ENCODE measurements at regions not wholly inside any gene's neighbourhood (a gene's known extent, or its start where the extent isn't known, plus 50 kb on each side); places are given as distances from the start of the nearest gene placed in this dataset.

- Mint-ChIP-seq H3K27me3 (ENCODE audit: unreplicated experiment) (peaks cover 1% of the 10 kb centered on the region), H3K4me1 (ENCODE audit: unreplicated experiment) (no peaks in the 10 kb centered on the region), H3K9me3 (ENCODE audit: unreplicated experiment) (peaks cover 9% of the 10 kb centered on the region), H3K27ac (ENCODE audit: unreplicated experiment) (no peak overlapping the region), H3K4me3 (ENCODE audit: unreplicated experiment) (no peak overlapping the region), H3K36me3 (ENCODE audit: low read depth, unreplicated experiment) (no peaks in the 10 kb centered on the region)
- no peak for DNase-seq (ENCODE audit: low spot score)
- TF ChIP-seq CTCF (IDR thresholded peaks at IDR 0.05; ENCODE audit: unreplicated experiment), result no peak
Observed at GRCh38 chr3:5384557-5385236, 197.2 kb downstream of the EDEM1 start.

- Mint-ChIP-seq H3K27ac (ENCODE audit: unreplicated experiment) (no peak overlapping the region), H3K9me3 (ENCODE audit: unreplicated experiment) (peaks cover 5% of the 10 kb centered on the region), H3K27me3 (ENCODE audit: unreplicated experiment) (no peaks in the 10 kb centered on the region), H3K36me3 (ENCODE audit: low read depth, unreplicated experiment) (no peaks in the 10 kb centered on the region), H3K4me1 (ENCODE audit: unreplicated experiment) (no peaks in the 10 kb centered on the region), H3K4me3 (ENCODE audit: unreplicated experiment) (no peak overlapping the region)
- no peak for DNase-seq (ENCODE audit: low spot score)
- TF ChIP-seq CTCF (IDR thresholded peaks at IDR 0.05; ENCODE audit: unreplicated experiment), result no peak
Observed at GRCh38 chr3:5388091-5388490, 200.6 kb downstream of the EDEM1 start.

GRCh38 chr3:5389057-5389456, 201.6 kb downstream of the EDEM1 start:
- Mint-ChIP-seq H3K36me3 (ENCODE audit: low read depth, unreplicated experiment) (no peaks in the 10 kb centered on the region), H3K9me3 (ENCODE audit: unreplicated experiment) (peaks cover 4% of the 10 kb centered on the region), H3K4me3 (ENCODE audit: unreplicated experiment) (no peak overlapping the region), H3K27me3 (ENCODE audit: unreplicated experiment) (no peaks in the 10 kb centered on the region), H3K27ac (ENCODE audit: unreplicated experiment) (no peak overlapping the region), H3K4me1 (ENCODE audit: unreplicated experiment) (no peaks in the 10 kb centered on the region)
- TF ChIP-seq CTCF (IDR thresholded peaks at IDR 0.05; ENCODE audit: unreplicated experiment), result no peak
- no peak for DNase-seq (ENCODE audit: low spot score)

- Mint-ChIP-seq H3K27me3 (ENCODE audit: unreplicated experiment) (no peaks in the 10 kb centered on the region), H3K27ac (ENCODE audit: unreplicated experiment) (no peak overlapping the region), H3K36me3 (ENCODE audit: low read depth, unreplicated experiment) (no peaks in the 10 kb centered on the region), H3K4me3 (ENCODE audit: unreplicated experiment) (no peak overlapping the region), H3K4me1 (ENCODE audit: unreplicated experiment) (no peaks in the 10 kb centered on the region), H3K9me3 (ENCODE audit: unreplicated experiment) (peaks cover 4% of the 10 kb centered on the region)
- no peak for TF ChIP-seq CTCF (IDR thresholded peaks at IDR 0.05; ENCODE audit: unreplicated experiment)
- DNase-seq (ENCODE audit: low spot score), result no peak
Observed at GRCh38 chr3:5390221-5390620, 202.7 kb downstream of the EDEM1 start.

- H3K27ac Mint-ChIP-seq (ENCODE audit: unreplicated experiment), result no peak overlapping the region
- H3K9me3 Mint-ChIP-seq (ENCODE audit: unreplicated experiment), result no peaks in the 10 kb centered on the region
- H3K27me3 Mint-ChIP-seq (ENCODE audit: unreplicated experiment), result no peaks in the 10 kb centered on the region
- no peaks in the 10 kb centered on the region for H3K4me1 Mint-ChIP-seq (ENCODE audit: unreplicated experiment)
- H3K4me3 Mint-ChIP-seq (ENCODE audit: unreplicated experiment), result no peak overlapping the region
- no peaks in the 10 kb centered on the region for H3K36me3 Mint-ChIP-seq (ENCODE audit: low read depth, unreplicated experiment)
- TF ChIP-seq CTCF (IDR thresholded peaks at IDR 0.05; ENCODE audit: unreplicated experiment), result no peak
- no peak for DNase-seq (ENCODE audit: low spot score)
Observed at GRCh38 chr3:5390936-5391625, 203.6 kb downstream of the EDEM1 start.
